ENCODE measurements at regions not wholly inside any gene's neighbourhood (a gene's known extent, or its start where the extent isn't known, plus 50 kb on each side); places are given as distances from the start of the nearest gene placed in this dataset.

DNA sequence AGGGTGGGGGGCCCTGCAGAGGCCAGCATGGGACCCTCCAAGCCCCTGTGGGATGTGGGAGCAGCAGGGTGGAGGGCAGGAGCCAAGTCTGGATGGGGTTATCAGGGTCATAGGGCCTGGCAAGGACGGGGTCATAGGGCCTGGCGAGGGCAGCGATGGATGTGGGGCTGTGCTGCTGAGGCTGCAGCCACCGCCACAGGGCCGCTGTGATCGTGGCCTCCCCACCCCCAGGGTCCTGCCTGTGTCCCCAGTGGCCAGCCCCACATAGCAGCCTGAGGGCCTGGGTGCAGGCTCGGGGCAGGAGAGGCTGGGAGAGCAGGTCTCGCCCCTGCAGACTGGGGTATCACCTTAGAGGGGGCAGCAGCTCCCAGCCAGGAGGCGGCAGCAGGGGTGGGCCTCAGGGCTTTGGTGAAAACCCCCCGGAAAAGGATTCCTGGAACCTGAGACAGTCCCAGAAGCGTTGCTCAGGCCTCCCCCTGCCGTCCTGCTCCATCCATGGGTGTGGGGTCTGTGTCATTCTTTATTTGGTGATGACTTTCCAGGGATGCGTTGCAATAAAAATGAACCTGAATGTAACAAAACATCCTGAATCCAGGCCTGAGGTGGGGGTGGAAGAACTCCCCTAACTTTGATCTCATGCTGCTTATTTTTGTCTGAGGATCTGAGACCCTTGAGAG lies 107.3 kb upstream of the SHH start:
- no peak for DNase-seq (ENCODE audit: insufficient read length, low spot score)
- TF ChIP-seq, protein P1, sequence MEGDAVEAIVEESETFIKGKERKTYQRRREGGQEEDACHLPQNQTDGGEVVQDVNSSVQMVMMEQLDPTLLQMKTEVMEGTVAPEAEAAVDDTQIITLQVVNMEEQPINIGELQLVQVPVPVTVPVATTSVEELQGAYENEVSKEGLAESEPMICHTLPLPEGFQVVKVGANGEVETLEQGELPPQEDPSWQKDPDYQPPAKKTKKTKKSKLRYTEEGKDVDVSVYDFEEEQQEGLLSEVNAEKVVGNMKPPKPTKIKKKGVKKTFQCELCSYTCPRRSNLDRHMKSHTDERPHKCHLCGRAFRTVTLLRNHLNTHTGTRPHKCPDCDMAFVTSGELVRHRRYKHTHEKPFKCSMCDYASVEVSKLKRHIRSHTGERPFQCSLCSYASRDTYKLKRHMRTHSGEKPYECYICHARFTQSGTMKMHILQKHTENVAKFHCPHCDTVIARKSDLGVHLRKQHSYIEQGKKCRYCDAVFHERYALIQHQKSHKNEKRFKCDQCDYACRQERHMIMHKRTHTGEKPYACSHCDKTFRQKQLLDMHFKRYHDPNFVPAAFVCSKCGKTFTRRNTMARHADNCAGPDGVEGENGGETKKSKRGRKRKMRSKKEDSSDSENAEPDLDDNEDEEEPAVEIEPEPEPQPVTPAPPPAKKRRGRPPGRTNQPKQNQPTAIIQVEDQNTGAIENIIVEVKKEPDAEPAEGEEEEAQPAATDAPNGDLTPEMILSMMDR (IDR thresholded peaks at IDR 0.05; ENCODE audit: insufficient read depth, missing control alignments): no peak
- FAIRE-seq: no peak

DNA sequence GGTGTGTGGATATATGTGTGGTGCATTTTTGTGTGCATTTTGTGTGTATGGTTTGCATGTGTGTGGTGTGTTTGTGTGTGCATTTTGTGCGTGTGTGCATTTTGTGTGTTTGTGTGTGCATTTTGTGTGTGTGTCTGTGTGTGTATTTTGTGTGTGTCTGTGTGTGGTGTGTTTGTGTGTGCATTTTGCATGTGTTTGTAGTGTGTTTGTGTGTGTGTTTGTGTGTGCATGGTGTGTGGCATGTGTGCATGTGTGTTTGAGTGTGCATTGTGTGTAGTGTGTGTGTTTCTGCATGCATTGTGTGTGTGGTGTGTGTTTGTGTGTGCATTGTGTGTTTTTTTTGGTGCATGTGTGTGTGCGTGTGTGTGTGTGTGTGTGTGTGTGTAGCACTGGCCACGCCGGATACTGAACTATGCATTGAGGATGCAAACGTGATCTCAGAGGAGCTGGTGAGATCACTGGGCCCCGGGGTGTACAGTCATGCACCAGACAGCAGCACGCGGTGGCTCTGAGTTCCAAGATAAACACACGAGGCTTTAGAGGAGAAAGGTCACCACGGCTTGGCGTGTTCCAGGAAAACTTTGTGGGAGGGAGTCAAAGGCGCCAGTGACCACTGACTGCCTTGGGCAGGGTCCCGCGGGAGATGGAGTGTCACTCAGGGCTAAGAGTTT lies 106.6 kb upstream of the SHH start:
- TF ChIP-seq, protein P1 (IDR thresholded peaks at IDR 0.05; ENCODE audit: insufficient read depth, missing control alignments): no peak
- no peak for FAIRE-seq
- DNase-seq (ENCODE audit: insufficient read length, low spot score): no peak

DNA sequence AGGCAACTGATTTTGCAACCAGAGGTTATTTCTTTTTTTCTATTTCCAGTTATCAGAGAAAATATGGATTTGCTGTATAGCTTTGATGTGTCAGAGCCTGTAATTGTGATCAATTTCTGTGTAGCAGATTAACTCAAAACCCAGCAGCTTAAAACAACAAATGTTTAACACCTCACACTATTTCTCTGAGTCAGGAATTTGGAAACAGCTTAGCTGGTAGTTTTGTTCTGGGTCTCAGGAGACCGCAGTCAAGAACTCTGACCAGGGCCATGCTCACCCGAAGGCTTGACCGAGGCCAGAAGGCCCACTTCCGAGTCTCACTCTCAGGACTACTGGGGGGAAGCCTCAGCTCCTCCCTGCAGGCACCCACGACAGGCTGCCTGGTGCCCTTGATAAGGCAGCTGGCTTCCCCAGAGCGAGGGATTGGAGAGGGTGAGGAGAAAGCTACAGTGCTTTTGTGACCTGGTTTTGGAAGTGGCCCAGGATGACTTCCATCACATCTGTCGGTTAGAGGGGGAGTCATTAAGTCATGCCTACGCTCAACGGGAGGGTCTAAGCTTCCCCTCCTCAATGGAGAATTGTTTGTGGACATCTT lies 105.7 kb upstream of the SHH start:
- FAIRE-seq: no peak
- TF ChIP-seq, protein P1 (IDR thresholded peaks at IDR 0.05; ENCODE audit: insufficient read depth, missing control alignments): no peak
- no peak for DNase-seq (ENCODE audit: insufficient read length, low spot score)

DNA sequence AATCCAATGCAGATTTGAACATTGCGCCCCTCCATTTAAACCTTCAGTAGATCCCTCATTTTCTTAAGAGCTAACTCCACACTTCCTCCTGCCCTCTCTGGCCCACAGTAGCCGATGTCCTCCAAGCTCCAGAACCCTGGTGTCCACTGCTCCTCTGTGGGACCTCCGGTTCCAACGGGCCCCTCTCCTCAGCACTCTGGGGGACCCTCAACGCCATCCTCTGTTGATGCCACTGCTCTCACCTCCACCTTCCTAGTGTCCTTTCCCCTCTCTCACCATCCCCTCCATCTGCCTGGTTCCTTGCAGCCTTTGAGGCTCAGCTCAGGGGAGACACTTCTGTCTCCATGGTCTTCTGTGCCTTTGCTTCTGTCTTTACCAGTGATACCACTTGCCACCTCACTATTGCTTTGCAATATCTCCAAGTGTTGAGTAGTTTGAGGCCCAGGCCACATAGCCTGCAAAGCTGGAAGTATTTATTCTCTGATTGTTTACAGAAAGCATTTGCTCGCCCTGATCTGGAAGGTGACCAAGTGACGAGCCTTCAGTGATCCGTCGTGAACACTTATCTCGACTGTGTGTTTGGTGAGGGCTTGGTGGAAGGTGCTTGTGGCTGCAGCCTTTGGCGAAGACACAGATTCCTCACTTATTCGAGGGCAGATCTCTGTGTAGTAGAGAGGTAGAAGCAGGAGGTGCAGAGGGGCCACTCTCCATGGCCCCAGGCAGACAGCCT lies 104.8 kb upstream of the SHH start:
- TF ChIP-seq, protein P1 (IDR thresholded peaks at IDR 0.05; ENCODE audit: insufficient read depth, missing control alignments): no peak
- DNase-seq (ENCODE audit: insufficient read length, low spot score) (no peak), FAIRE-seq (no peak)

DNA sequence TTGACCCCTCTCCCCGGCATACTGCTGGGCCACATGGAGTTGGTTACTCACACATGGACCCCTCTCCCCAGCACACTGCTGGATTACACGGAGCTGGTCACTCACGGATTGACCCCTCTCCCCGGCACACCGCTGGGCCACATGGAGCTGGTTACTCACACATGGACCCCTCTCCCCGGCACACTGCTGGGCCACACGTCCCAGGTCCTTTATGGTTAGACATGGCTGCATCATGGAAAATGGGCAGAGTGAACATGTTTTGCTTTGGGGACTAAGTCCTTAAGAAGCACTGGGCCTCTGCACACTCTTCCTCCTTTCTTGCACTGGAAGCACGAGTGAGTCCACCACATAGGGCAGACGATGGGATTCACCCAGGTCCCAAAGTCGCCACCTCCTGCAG lies 102.1 kb upstream of the SHH start:
- TF ChIP-seq, protein P1 (IDR thresholded peaks at IDR 0.05; ENCODE audit: insufficient read depth, missing control alignments): no peak
- DNase-seq (ENCODE audit: insufficient read length, low spot score): no peak
- no peak for FAIRE-seq

DNA sequence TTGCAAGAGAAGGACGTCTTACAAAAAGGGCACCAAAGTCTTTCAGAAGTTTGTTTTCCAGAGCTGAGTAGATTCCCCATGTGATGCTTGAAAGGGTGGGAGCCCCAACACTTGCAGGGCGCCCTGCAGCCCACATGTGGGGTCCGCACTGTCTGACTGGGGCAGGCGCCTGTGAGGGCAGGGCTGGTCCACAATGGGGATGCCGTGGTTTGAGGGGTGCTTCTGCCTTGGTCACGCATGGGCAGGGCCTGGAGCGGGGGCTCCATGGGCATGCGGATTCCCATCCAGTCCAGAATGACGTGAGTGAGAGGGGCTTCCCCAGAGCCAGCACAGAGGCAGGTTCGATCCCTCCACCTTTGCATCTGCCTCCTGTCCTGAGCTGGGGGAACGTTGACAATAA lies 101.5 kb upstream of the SHH start:
- FAIRE-seq (no peak), DNase-seq (ENCODE audit: insufficient read length, low spot score) (no peak)
- TF ChIP-seq, protein P1 (IDR thresholded peaks at IDR 0.05; ENCODE audit: insufficient read depth, missing control alignments): no peak

Measured in D721Med (cell line).